Endothelial cell of umbilical vein (primary cell): ENCODE measurements at regions not wholly inside any gene's neighbourhood (a gene's known extent, or its start where the extent isn't known, plus 50 kb on each side); places are given as distances from the start of the nearest gene placed in this dataset.

Experiments
- BruUV-seq: library from RNA; stranded (reverse); fragments of 400-500 nt; replicated peaks from 2 replicates; lab custom pipeline; 2021; lab: Mats Ljungman, UMichigan
- CTCF ChIA-PET: fragments of 300-600, 350-600 bp; sonication (Branson Sonifier 250); formaldehyde crosslinking; loops from one replicate; lab custom pipeline; 2021; ENCODE audit warnings: antibody characterized with exemption, inconsistent platforms; lab: Charles Lee
- POLR2A ChIA-PET: fragments of 300-600, 350-600 bp; sonication (Branson Sonifier 250); formaldehyde crosslinking; loops from one replicate; lab custom pipeline; 2021; ENCODE audit warnings: antibody characterized with exemption, inconsistent platforms; lab: Charles Lee
- DNase-seq: peaks from one replicate; pipeline ENCODE4 v3.0.0-alpha.2; 2011; ENCODE audit warnings: low read depth, low spot score
- FAIRE-seq: peaks from 2 replicates; lab custom pipeline; 2011; peaks lifted over from hg19 to GRCh38; lab: Jason Lieb, UNC
- H2AFZ ChIP-seq: 2 replicates; pipeline ENCODE4 v1.6.0; 2012; ENCODE audit warnings: low read depth, low read length, control low read depth, inconsistent platforms
- H3K27ac ChIP-seq: 2 replicates; pipeline ENCODE4 v1.5.1; 2011; ENCODE audit warnings: low read depth, mild to moderate bottlenecking, control low read depth, low read length, moderate library complexity; ENCODE audit not compliant: insufficient read depth
- H3K27me3 ChIP-seq, 2 experiments: 2 replicates each; pipeline versions ENCODE4 v1.6.0 to v1.6.1; 2011; ENCODE audit warnings: low read length in 2 of 2, mixed read lengths in 1 of 2; ENCODE audit not compliant: control insufficient read depth in 2 of 2, insufficient read depth in 2 of 2
- H3K36me3 ChIP-seq, 2 experiments: 2 replicates in 1 of 2; 3 replicates in 1 of 2; pipeline ENCODE4 v1.5.1; 2011; ENCODE audit warnings: low read length in 2 of 2, mild to moderate bottlenecking in 1 of 2, moderate library complexity in 1 of 2; ENCODE audit not compliant: control insufficient read depth in 2 of 2, insufficient read depth in 2 of 2; ENCODE audit errors: extremely low read depth in 1 of 2
- H3K4me1 ChIP-seq: 3 replicates; pipeline ENCODE4 v1.5.1; 2011; ENCODE audit warnings: mild to moderate bottlenecking, low read length; ENCODE audit not compliant: control insufficient read depth, insufficient read depth; ENCODE audit errors: extremely low read depth
- H3K4me2 ChIP-seq: 2 replicates; pipeline ENCODE4 v1.6.1; 2011; ENCODE audit warnings: low read length, control low read depth, mixed read lengths; ENCODE audit not compliant: insufficient read depth
- H3K4me3 ChIP-seq, 3 experiments: fragments of 200-600 bp in 1 of 3; sonication (generic), shearing (Covaris generic) in 1 of 3; replicated peaks in 1 of 3; 2 replicates each; pipeline ENCODE4 v1.5.1; 2011 to 2016; ENCODE audit warnings: control low read depth in 3 of 3, low read length in 3 of 3, mild to moderate bottlenecking in 2 of 3, inconsistent platforms in 1 of 3, low read depth in 1 of 3, moderate library complexity in 1 of 3; ENCODE audit not compliant: insufficient read depth in 1 of 3
- H3K79me2 ChIP-seq: 2 replicates; pipeline ENCODE4 v1.6.0; 2012; ENCODE audit warnings: low read length, inconsistent platforms; ENCODE audit not compliant: control insufficient read depth, insufficient read depth
- H3K9ac ChIP-seq: replicated peaks from 2 replicates; pipeline ENCODE3; 2011; ENCODE audit warnings: low read length, control low read depth; ENCODE audit not compliant: insufficient read depth; ENCODE audit errors: extremely low read depth
- H3K9me1 ChIP-seq: replicated peaks from 3 replicates; pipeline ENCODE4 v1.6.0; 2011; ENCODE audit warnings: mild to moderate bottlenecking, low read length; ENCODE audit not compliant: control insufficient read depth, insufficient read depth; ENCODE audit errors: extremely low read depth
- H3K9me3 ChIP-seq: replicated peaks from 2 replicates; pipeline ENCODE4 v1.5.1; 2012; ENCODE audit warnings: low read length, inconsistent platforms; ENCODE audit not compliant: control insufficient read depth, insufficient read depth
- H4K20me1 ChIP-seq: replicated peaks from 2 replicates; pipeline ENCODE3; 2011; ENCODE audit warnings: mild to moderate bottlenecking, low read length; ENCODE audit not compliant: control insufficient read depth, insufficient read depth; ENCODE audit errors: extremely low read depth
- CTCF ChIP-seq, 2 donors: IDR thresholded peaks; 1 replicate in 1 of 2; 2 replicates in 1 of 2; pipeline ENCODE4 v1.5.1; 2011; ENCODE audit warnings: low read length in 2 of 2, mild to moderate bottlenecking in 2 of 2, moderate library complexity in 2 of 2, control low read depth in 1 of 2, inconsistent platforms in 1 of 2, low read depth in 1 of 2; ENCODE audit not compliant: insufficient read depth in 1 of 2; ENCODE audit errors: extremely low read depth in 1 of 2
- EZH2 ChIP-seq: IDR thresholded peaks from 2 replicates; pipeline ENCODE4 v1.6.1; 2012; ENCODE audit warnings: borderline replicate concordance, low read depth, mild to moderate bottlenecking, moderate library complexity, low read length, inconsistent platforms; ENCODE audit not compliant: severe bottlenecking
- FOS ChIP-seq: IDR thresholded peaks from 2 replicates; pipeline ENCODE4 v1.6.1; 2011; ENCODE audit warnings: mild to moderate bottlenecking, low read length, moderate library complexity, borderline replicate concordance; ENCODE audit not compliant: insufficient read depth
- GATA2 ChIP-seq: IDR thresholded peaks from 2 replicates; pipeline ENCODE4 v1.7.0; 2011; ENCODE audit warnings: low read depth, mild to moderate bottlenecking, moderate library complexity, mixed read lengths, low read length; ENCODE audit not compliant: insufficient read length, insufficient read depth
- JUN ChIP-seq: IDR thresholded peaks from 2 replicates; pipeline ENCODE4 v1.6.1; 2011; ENCODE audit warnings: borderline replicate concordance, low read depth; ENCODE audit not compliant: insufficient read length, insufficient read depth
- MAX ChIP-seq: IDR thresholded peaks from 2 replicates; pipeline ENCODE4 v1.6.1; 2011; ENCODE audit not compliant: insufficient read depth, insufficient read length
- MYC ChIP-seq: IDR thresholded peaks from one replicate; pipeline ENCODE4 v1.6.1; 2011; ENCODE audit warnings: mild to moderate bottlenecking, low read depth, low read length
- POLR2A ChIP-seq: IDR thresholded peaks from 2 replicates; pipeline ENCODE4 v1.6.1; 2012; ENCODE audit warnings: low read depth, mild to moderate bottlenecking, control low read depth, low read length
- POLR2AphosphoS5 ChIP-seq: IDR thresholded peaks from 2 replicates; pipeline ENCODE4 v1.6.1; 2012; ENCODE audit warnings: low read depth, mild to moderate bottlenecking, control low read depth, low read length, moderate library complexity; ENCODE audit not compliant: insufficient read depth
- dilution Hi-C: fragments of 300-500 bp; cut with MboI; formaldehyde crosslinking; loops from one replicate; pipeline ENCODE4 v1.15.0; 2019; ENCODE audit warnings: low sequenced_read_pairs; ENCODE audit not compliant: extremely low pct_ligation_motif_present
- intact Hi-C: fragments of 100-400 bp; cut with micrococcal nuclease; formaldehyde crosslinking; loops from one replicate; pipeline ENCODE4 v1.10.0; 2022

- no peak overlapping the region for H2AFZ ChIP-seq
- no peak for FAIRE-seq
- dilution Hi-C loops, result no loop called here
- no peaks in the 10 kb centered on the region for H3K36me3 ChIP-seq
- no peaks in the 10 kb centered on the region for H3K9me1 ChIP-seq
- DNase-seq, result no peak
- H3K9me3 ChIP-seq, result no peaks in the 10 kb centered on the region
- H3K4me1 ChIP-seq, result no peaks in the 10 kb centered on the region
- no peaks in the 10 kb centered on the region for H3K27me3 ChIP-seq
- ChIA-PET CTCF (no interaction called here), POLR2A (no interaction called here)
- intact Hi-C loops, result no loop called here
- BruUV-seq, result no TSS peak
- H3K4me2 ChIP-seq, result no peak overlapping the region
- H3K79me2 ChIP-seq, result no peaks in the 10 kb centered on the region
- H4K20me1 ChIP-seq, result no peaks in the 10 kb centered on the region
- no peak overlapping the region for H3K27ac ChIP-seq
- TF ChIP-seq CTCF (IDR thresholded peaks at IDR 0.05; ENCODE audit: extremely low read depth in 1 of 2, insufficient read depth in 1 of 2, low read depth in 1 of 2, low read length in 2 of 2) (no peak), POLR2A (no peak)
- no peak overlapping the region for H3K9ac ChIP-seq
- H3K4me3 ChIP-seq, result no peak overlapping the region
Observed at GRCh38 chr4:124509151-124509550, 203.4 kb downstream of the ANKRD50 start.

- H3K9me3 ChIP-seq, result no peaks in the 10 kb centered on the region
- no peaks in the 10 kb centered on the region for H3K36me3 ChIP-seq
- DNase-seq, result no peak
- POLR2A ChIA-PET, result no interaction called here
- CTCF ChIA-PET, result interaction anchor here (0.7 to 1.1 kb wide), 2 partner anchors 9 to 12 kb away, joined by 3 read pairs; no protein-coding TSS in a partner anchor
- H3K4me2 ChIP-seq, result no peak overlapping the region
- H3K27me3 ChIP-seq, result no peaks in the 10 kb centered on the region
- no peaks in the 10 kb centered on the region for H3K79me2 ChIP-seq
- TF ChIP-seq POLR2A (no peak), GATA2 (no peak), MYC (no peak), JUN (no peak), EZH2 (no peak), POLR2AphosphoS5 (no peak), CTCF (IDR thresholded peaks at IDR 0.05; ENCODE audit: extremely low read depth in 1 of 2, insufficient read depth in 1 of 2, low read depth in 1 of 2, low read length in 2 of 2) (no peak), FOS (no peak), MAX (no peak)
- no peaks in the 10 kb centered on the region for H3K9me1 ChIP-seq
- H3K9ac ChIP-seq, result no peak overlapping the region
- no peak overlapping the region for H3K27ac ChIP-seq
- no peaks in the 10 kb centered on the region for H4K20me1 ChIP-seq
- intact Hi-C loops (loop anchor here (10.0 kb wide), 1 partner anchor 730 kb away; no protein-coding TSS in a partner anchor), dilution Hi-C loops (no loop called here)
- H3K4me1 ChIP-seq, result no peaks in the 10 kb centered on the region
- BruUV-seq, result no TSS peak
- H3K4me3 ChIP-seq, result no peak overlapping the region
- no peak overlapping the region for H2AFZ ChIP-seq
- no peak for FAIRE-seq
Observed at GRCh38 chr4:124514588-124514987, 197.9 kb downstream of the ANKRD50 start.
